Renal pelvis (tissue), 1 donor: ENCODE measurements at regions not wholly inside any gene's neighbourhood (a gene's known extent, or its start where the extent isn't known, plus 50 kb on each side); places are given as distances from the start of the nearest gene placed in this dataset.

Experiments
- DNase-seq: peaks from one replicate; pipeline ENCODE4 v3.0.0-alpha.2; 2013

DNA sequence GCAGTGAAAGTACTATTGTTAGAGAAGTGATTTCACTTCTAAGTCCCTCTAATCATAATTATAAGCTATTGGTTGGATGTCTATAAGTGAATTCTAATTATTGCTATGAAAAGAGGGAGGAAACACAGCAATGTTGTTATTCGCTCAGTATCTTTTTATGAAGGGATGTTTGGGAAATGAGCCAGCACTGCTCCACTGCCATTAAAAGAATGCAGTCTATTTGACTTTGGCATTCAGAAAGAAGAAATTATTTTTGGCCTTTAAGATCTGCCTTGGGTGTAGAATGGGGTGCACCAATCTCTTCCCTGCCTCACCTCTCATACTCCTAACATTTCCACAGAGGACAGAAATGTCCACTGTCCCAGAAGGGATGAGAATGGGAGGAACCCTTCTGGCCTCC lies 332.0 kb downstream of the SPATA31D1 start:
- no peak for DNase-seq

GRCh38 chr9:82325907-82326306 lies 337.3 kb downstream of the SPATA31D1 start:
- no peak for DNase-seq

- DNase-seq, result no peak
These were observed 339.1 kb downstream of the SPATA31D1 start for GRCh38 chr9:82327641-82328040.

DNA sequence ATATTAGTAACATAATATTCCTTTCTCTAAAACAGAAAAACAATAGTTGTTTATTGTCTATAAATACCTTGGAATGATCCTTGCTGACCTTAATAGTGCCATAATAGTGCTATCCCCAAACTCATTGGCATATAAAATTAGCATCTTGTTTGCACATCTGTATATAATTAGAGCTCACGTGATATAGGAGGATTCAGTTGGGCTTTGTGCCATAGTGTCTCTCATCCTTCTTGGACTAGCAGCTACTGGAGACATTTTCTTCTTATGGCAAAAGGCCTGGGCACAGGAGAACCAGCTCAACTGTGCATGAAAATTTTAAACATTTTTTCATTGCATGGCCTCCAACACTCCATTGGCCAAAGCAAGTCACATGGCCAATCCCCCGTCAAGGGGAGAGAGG lies 342.5 kb downstream of the SPATA31D1 start:
- DNase-seq, result no peak

- DNase-seq, result no peak
These were observed 343.6 kb downstream of the SPATA31D1 start for GRCh38 chr9:82332018-82332773.

DNA sequence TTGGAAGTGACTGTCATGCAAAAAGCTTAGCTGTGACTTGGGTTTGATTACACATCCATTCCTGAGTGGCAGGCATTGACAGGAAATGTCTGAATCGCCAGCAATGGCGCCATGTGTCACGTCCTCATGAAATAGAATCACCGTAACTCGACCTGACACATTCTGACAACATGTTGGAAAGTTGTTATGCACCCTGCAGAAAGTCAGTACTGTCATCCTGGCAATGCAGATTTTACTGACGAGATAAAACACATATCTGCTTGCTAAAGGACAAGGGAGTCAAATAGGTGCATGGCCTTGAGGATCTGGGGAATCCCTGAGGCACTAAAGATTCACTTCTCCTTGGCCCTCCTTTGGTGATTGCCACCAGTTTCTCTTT lies 344.2 kb downstream of the SPATA31D1 start:
- DNase-seq, result no peak

GRCh38 chr9:82333671-82334070 lies 345.1 kb downstream of the SPATA31D1 start:
- no peak for DNase-seq

DNA sequence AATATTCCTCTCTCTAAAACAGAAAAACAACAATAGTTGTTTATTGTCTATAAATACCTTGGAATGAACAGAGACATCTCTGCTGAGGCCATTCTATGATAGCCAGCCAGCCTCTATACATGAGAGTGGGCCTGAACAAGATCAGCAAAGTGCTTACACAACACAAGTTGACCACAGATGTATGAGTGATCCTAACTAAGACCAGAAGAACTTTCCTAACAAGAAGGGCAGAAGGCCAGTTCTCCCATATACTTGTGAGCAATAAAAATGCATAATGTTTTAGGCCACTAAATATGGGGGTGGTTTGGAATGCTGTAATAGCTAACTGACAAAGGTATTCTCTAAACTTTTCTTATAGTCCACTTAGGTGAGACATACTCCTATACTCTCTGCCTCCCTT lies 345.7 kb downstream of the SPATA31D1 start:
- no peak for DNase-seq

DNA sequence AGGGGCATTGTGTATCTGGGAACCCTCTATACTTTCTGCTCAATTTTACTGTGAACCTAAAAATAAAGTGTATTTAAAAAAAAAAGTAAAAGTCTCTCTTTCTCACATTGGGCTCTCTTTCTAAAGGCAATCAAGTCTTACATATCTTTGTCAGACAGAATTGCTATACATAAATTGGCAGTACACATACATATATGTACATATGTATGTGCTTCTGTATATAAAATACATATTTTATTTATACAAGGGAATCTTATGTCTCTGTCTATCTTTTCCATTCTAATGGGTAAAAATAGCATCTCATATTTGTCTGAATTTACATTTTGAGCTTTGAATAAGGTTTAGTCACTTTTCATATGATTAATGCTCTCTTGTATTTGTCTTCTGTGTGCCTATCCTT lies 348.8 kb downstream of the SPATA31D1 start:
- DNase-seq, result no peak

DNA sequence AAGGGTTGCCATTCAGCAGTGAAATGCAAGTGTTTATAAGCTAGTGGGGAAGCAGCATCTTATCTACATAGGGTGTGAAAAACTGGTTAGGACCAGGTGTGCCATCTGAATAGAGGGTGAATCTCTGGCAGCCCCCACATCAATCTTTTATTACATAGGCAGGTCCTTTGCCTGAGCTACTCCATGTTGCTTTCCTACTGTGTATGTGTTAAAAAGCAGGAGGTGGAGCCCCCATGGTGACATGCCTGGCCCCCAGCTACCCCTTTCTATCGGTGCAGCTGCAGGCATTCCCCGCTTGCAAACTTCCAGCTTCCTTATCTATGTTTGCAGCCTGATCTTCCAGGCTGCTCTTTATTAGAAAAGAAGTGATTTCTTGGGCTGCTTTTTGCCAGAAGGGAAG lies 353.5 kb downstream of the SPATA31D1 start:
- no peak for DNase-seq

- DNase-seq, result no peak
These were observed 357.5 kb downstream of the SPATA31D1 start for GRCh38 chr9:82346040-82346439.

DNA sequence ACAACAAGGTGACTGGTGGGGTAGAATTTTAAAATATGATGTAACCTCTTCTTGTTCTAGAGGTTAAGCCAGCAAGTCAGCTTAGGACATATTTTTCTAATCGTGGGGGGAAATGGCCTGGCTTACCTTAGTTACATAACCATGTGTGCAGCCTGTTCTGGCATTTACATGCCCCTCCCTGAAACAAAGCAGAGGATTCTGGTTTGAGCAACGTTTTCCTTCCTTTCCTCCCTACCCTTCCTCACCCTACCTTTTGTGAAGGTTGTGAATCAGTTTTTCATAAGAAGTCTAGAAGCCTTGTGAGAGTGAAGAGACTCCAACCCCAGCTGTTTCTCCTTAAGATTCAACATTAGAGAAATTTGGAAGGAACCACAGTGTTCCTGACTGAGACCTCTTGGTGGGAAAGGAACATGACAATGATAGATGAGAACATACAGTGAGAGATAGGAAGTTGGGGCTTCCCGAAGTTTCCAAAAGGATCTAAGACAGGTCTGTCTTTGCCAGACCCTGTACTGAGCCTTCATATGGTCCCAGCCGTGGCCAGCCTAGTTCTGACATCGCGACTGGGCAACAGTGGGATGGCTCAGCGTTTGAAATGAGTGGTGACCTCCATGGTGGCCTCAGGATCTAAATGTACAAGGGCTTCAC lies 365.2 kb downstream of the SPATA31D1 start:
- no peak for DNase-seq

GRCh38 chr9:82354279-82354659 lies 365.7 kb downstream of the SPATA31D1 start:
- DNase-seq, result no peak

DNA sequence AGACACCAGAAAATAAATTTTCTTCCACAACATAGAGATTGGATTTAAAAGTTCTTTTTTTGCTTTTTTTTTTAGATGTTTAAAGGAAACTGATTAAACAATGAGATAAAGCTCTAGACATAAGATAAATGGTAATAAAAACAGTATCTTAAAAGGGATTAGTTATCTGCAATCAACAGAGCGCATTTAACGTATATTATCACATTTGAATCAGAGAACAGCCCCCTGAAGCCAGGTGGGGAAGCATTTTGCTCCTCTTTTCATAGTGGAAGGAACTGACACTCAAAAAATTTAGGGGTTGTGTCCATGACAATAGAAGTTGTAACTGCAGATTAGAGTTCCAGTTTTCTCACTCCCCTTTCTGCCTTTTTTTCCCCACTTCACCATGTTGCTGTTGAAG lies 367.6 kb downstream of the SPATA31D1 start:
- no peak for DNase-seq

- DNase-seq, result no peak
These were observed 368.3 kb downstream of the SPATA31D1 start for GRCh38 chr9:82356871-82357270.

GRCh38 chr9:82363198-82363597 lies 374.6 kb downstream of the SPATA31D1 start:
- no peak for DNase-seq

- DNase-seq, result no peak
These were observed 375.1 kb downstream of the SPATA31D1 start for GRCh38 chr9:82363682-82364081.

GRCh38 chr9:82367016-82367415 lies 378.4 kb downstream of the SPATA31D1 start:
- DNase-seq, result no peak

DNA sequence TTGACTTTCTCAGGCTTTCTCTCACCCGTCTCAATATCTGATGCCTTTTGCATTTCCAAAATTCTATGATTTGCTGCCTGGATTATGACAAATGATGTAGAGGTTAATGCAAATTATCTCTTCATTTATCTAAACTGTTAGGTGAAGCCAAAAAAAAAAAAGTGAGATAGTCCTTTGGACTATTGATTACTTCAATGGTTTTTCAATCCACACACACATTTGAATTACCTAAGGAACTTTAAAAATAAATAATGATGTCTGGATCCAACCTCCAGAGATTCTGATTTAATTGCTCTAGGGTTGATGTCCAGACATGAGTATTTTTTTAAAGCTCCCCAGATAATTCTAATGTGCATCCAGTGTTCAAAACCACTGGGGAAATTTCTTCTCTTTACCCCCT lies 379.4 kb downstream of the SPATA31D1 start:
- no peak for DNase-seq

- no peak for DNase-seq
These were observed 380.8 kb downstream of the SPATA31D1 start for GRCh38 chr9:82369251-82369945.

- DNase-seq, result no peak
These were observed 386.5 kb downstream of the SPATA31D1 start for GRCh38 chr9:82375041-82375440.

GRCh38 chr9:82376677-82377232 lies 388.2 kb downstream of the SPATA31D1 start:
- no peak for DNase-seq
